ENCODE measurements at regions not wholly inside any gene's neighbourhood (a gene's known extent, or its start where the extent isn't known, plus 50 kb on each side); places are given as distances from the start of the nearest gene placed in this dataset.
"Not testable (repeated sequence)": the region's sequence is repeated elsewhere in the genome, so short reads cannot be mapped to it uniquely, and the experiment has no call there.

GRCh38 chr18:2247101-2247500, 324.2 kb downstream of the METTL4 start:
- not testable (repeated sequence) for H3K36me3 ChIP-seq (ENCODE audit: control insufficient read depth, insufficient read depth, low read length); H3K4me1 ChIP-seq (ENCODE audit: control insufficient read depth, insufficient read depth, low read length); H3K4me3 ChIP-seq (ENCODE audit: low read length); H3K9me3 ChIP-seq (ENCODE audit: control insufficient read depth, low read length); H3K27me3 ChIP-seq (ENCODE audit: control insufficient read depth, insufficient read depth, low read length); H3K9ac ChIP-seq (ENCODE audit: low read length)

- no peak overlapping the region for H3K9ac ChIP-seq (ENCODE audit: low read length)
- no peaks in the 10 kb centered on the region for H3K4me1 ChIP-seq (ENCODE audit: control insufficient read depth, insufficient read depth, low read length)
- H3K27me3 ChIP-seq (ENCODE audit: control insufficient read depth, insufficient read depth, low read length): no peaks in the 10 kb centered on the region
- no peak overlapping the region for H3K4me3 ChIP-seq (ENCODE audit: low read length)
- H3K9me3 ChIP-seq (ENCODE audit: control insufficient read depth, low read length): no peaks in the 10 kb centered on the region
- no peaks in the 10 kb centered on the region for H3K36me3 ChIP-seq (ENCODE audit: control insufficient read depth, insufficient read depth, low read length)
Observed at GRCh38 chr18:2254977-2255376, 316.3 kb downstream of the METTL4 start.

- Histone ChIP-seq H3K9ac (ENCODE audit: low read length) (no peak overlapping the region), H3K4me3 (ENCODE audit: low read length) (no peak overlapping the region)
Observed at GRCh38 chr18:2256577-2256976, 314.7 kb downstream of the METTL4 start.

GRCh38 chr18:2258954-2259353, 312.4 kb downstream of the METTL4 start:
- H3K9me3 ChIP-seq (ENCODE audit: control insufficient read depth, low read length): no peaks in the 10 kb centered on the region

More at GRCh38 chr18:2256577-2256976, 314.7 kb downstream of the METTL4 start:
- H3K9me3 ChIP-seq (ENCODE audit: control insufficient read depth, low read length): no peaks in the 10 kb centered on the region
- H3K27me3 ChIP-seq (ENCODE audit: control insufficient read depth, insufficient read depth, low read length): no peaks in the 10 kb centered on the region
- no peaks in the 10 kb centered on the region for H3K36me3 ChIP-seq (ENCODE audit: control insufficient read depth, insufficient read depth, low read length)
- H3K4me1 ChIP-seq (ENCODE audit: control insufficient read depth, insufficient read depth, low read length): no peaks in the 10 kb centered on the region

GRCh38 chr18:2263303-2263890, 307.9 kb downstream of the METTL4 start:
- no peaks in the 10 kb centered on the region for H3K9me3 ChIP-seq (ENCODE audit: control insufficient read depth, low read length)
- no peaks in the 10 kb centered on the region for H3K27me3 ChIP-seq (ENCODE audit: control insufficient read depth, insufficient read depth, low read length)
- H3K9ac ChIP-seq (ENCODE audit: low read length): no peak overlapping the region
- H3K36me3 ChIP-seq (ENCODE audit: control insufficient read depth, insufficient read depth, low read length): no peaks in the 10 kb centered on the region
- no peaks in the 10 kb centered on the region for H3K4me1 ChIP-seq (ENCODE audit: control insufficient read depth, insufficient read depth, low read length)
- no peak overlapping the region for H3K4me3 ChIP-seq (ENCODE audit: low read length)

More at GRCh38 chr18:2258954-2259353, 312.4 kb downstream of the METTL4 start:
- no peak overlapping the region for H3K9ac ChIP-seq (ENCODE audit: low read length)
- H3K4me1 ChIP-seq (ENCODE audit: control insufficient read depth, insufficient read depth, low read length): no peaks in the 10 kb centered on the region
- no peaks in the 10 kb centered on the region for H3K27me3 ChIP-seq (ENCODE audit: control insufficient read depth, insufficient read depth, low read length)
- no peaks in the 10 kb centered on the region for H3K36me3 ChIP-seq (ENCODE audit: control insufficient read depth, insufficient read depth, low read length)
- H3K4me3 ChIP-seq (ENCODE audit: low read length): no peak overlapping the region

- Histone ChIP-seq H3K9me3 (ENCODE audit: control insufficient read depth, low read length) (no peaks in the 10 kb centered on the region), H3K4me3 (ENCODE audit: low read length) (no peak overlapping the region), H3K27me3 (ENCODE audit: control insufficient read depth, insufficient read depth, low read length) (no peaks in the 10 kb centered on the region), H3K36me3 (ENCODE audit: control insufficient read depth, insufficient read depth, low read length) (no peaks in the 10 kb centered on the region), H3K9ac (ENCODE audit: low read length) (no peak overlapping the region), H3K4me1 (ENCODE audit: control insufficient read depth, insufficient read depth, low read length) (no peaks in the 10 kb centered on the region)
Observed at GRCh38 chr18:2274613-2275012, 296.7 kb downstream of the METTL4 start.

GRCh38 chr18:2281086-2281485, 290.2 kb downstream of the METTL4 start:
- Histone ChIP-seq H3K9me3 (ENCODE audit: control insufficient read depth, low read length) (no peaks in the 10 kb centered on the region), H3K9ac (ENCODE audit: low read length) (no peak overlapping the region), H3K4me1 (ENCODE audit: control insufficient read depth, insufficient read depth, low read length) (no peaks in the 10 kb centered on the region), H3K36me3 (ENCODE audit: control insufficient read depth, insufficient read depth, low read length) (no peaks in the 10 kb centered on the region), H3K4me3 (ENCODE audit: low read length) (no peak overlapping the region), H3K27me3 (ENCODE audit: control insufficient read depth, insufficient read depth, low read length) (no peaks in the 10 kb centered on the region)

GRCh38 chr18:2281523-2282199, 289.6 kb downstream of the METTL4 start:
- Histone ChIP-seq H3K9me3 (ENCODE audit: control insufficient read depth, low read length) (no peaks in the 10 kb centered on the region), H3K4me3 (ENCODE audit: low read length) (no peak overlapping the region), H3K4me1 (ENCODE audit: control insufficient read depth, insufficient read depth, low read length) (no peaks in the 10 kb centered on the region), H3K36me3 (ENCODE audit: control insufficient read depth, insufficient read depth, low read length) (no peaks in the 10 kb centered on the region), H3K9ac (ENCODE audit: low read length) (no peak overlapping the region), H3K27me3 (ENCODE audit: control insufficient read depth, insufficient read depth, low read length) (no peaks in the 10 kb centered on the region)

GRCh38 chr18:2293109-2293839, 278.0 kb downstream of the METTL4 start:
- H3K9me3 ChIP-seq (ENCODE audit: control insufficient read depth, low read length): no peaks in the 10 kb centered on the region
- H3K4me3 ChIP-seq (ENCODE audit: low read length): no peak overlapping the region
- H3K4me1 ChIP-seq (ENCODE audit: control insufficient read depth, insufficient read depth, low read length): no peaks in the 10 kb centered on the region
- H3K27me3 ChIP-seq (ENCODE audit: control insufficient read depth, insufficient read depth, low read length): no peaks in the 10 kb centered on the region
- H3K9ac ChIP-seq (ENCODE audit: low read length): no peak overlapping the region
- no peaks in the 10 kb centered on the region for H3K36me3 ChIP-seq (ENCODE audit: control insufficient read depth, insufficient read depth, low read length)

GRCh38 chr18:2301316-2301715, 270.0 kb downstream of the METTL4 start:
- H3K9me3 ChIP-seq (ENCODE audit: control insufficient read depth, low read length): no peaks in the 10 kb centered on the region
- no peak overlapping the region for H3K4me3 ChIP-seq (ENCODE audit: low read length)
- no peaks in the 10 kb centered on the region for H3K27me3 ChIP-seq (ENCODE audit: control insufficient read depth, insufficient read depth, low read length)
- peaks cover 22% of the 10 kb centered on the region for H3K4me1 ChIP-seq (ENCODE audit: control insufficient read depth, insufficient read depth, low read length)
- H3K36me3 ChIP-seq (ENCODE audit: control insufficient read depth, insufficient read depth, low read length): no peaks in the 10 kb centered on the region
- no peak overlapping the region for H3K9ac ChIP-seq (ENCODE audit: low read length)

- Histone ChIP-seq H3K9ac (ENCODE audit: low read length) (no peak overlapping the region), H3K9me3 (ENCODE audit: control insufficient read depth, low read length) (no peaks in the 10 kb centered on the region), H3K36me3 (ENCODE audit: control insufficient read depth, insufficient read depth, low read length) (no peaks in the 10 kb centered on the region), H3K4me3 (ENCODE audit: low read length) (no peak overlapping the region), H3K4me1 (ENCODE audit: control insufficient read depth, insufficient read depth, low read length) (peaks cover 22% of the 10 kb centered on the region), H3K27me3 (ENCODE audit: control insufficient read depth, insufficient read depth, low read length) (no peaks in the 10 kb centered on the region)
Observed at GRCh38 chr18:2302012-2302411, 269.3 kb downstream of the METTL4 start.
